Mesothelial cell of epicardium (in vitro differentiated cells): ENCODE measurements at regions not wholly inside any gene's neighbourhood (a gene's known extent, or its start where the extent isn't known, plus 50 kb on each side); places are given as distances from the start of the nearest gene placed in this dataset.

Source experiments
- DNase-seq, 2 experiments: peaks; one replicate each; pipeline ENCODE4 v3.0.0; 2021; ENCODE audit warnings: low spot score in 2 of 2; ENCODE audit not compliant: unreplicated experiment in 2 of 2
- H3K27ac Mint-ChIP-seq: 2 replicates; pipeline ENCODE4 v1.8.0; 2021; ENCODE audit warnings: mixed read lengths
- H3K27me3 Mint-ChIP-seq: 2 replicates; pipeline ENCODE4 v1.8.0; 2021; ENCODE audit warnings: low read depth, mixed read lengths
- H3K36me3 Mint-ChIP-seq: 2 replicates; pipeline ENCODE4 v1.8.0; 2021; ENCODE audit warnings: mixed read lengths
- H3K4me1 Mint-ChIP-seq: 2 replicates; pipeline ENCODE4 v1.8.0; 2021; ENCODE audit warnings: mixed read lengths
- H3K4me3 Mint-ChIP-seq: 2 replicates; pipeline ENCODE4 v1.8.0; 2021; ENCODE audit warnings: mild to moderate bottlenecking, moderate library complexity, mixed read lengths
- H3K9me3 Mint-ChIP-seq: 2 replicates; pipeline ENCODE4 v1.8.0; 2021; ENCODE audit warnings: mixed read lengths
- TF ChIP-seq, protein P1 (sequence below): fragments of 200-600 bp; sonication (generic); IDR thresholded peaks from one replicate; pipeline ENCODE4 v1.5.0; 2021; ENCODE audit warnings: antibody characterized with exemption; ENCODE audit not compliant: unreplicated experiment

DNA sequence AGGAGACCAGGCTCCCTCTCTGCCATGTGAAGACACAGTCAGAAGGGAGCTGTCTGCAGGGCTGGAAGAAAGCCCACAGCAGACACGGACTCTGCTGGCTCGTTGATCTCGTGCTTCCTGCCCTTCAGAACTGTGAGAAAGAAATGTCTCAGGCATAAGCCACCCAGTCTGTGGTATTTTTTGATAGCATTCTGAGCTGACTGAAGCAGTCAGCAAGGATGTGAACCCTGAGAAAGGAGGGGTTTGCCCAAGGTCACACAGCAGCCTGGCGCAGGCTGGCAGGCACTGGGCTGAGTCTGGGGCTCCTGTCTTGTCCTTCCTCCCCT is 255.1 kb upstream of the B3GAT1 start:
- H3K27ac Mint-ChIP-seq: no peak overlapping the region
- H3K4me3 Mint-ChIP-seq: no peak overlapping the region
- peaks cover 22% of the 10 kb centered on the region for H3K27me3 Mint-ChIP-seq
- H3K36me3 Mint-ChIP-seq: no peaks in the 10 kb centered on the region
- H3K9me3 Mint-ChIP-seq: no peaks in the 10 kb centered on the region
- peaks cover 3% of the 10 kb centered on the region for H3K4me1 Mint-ChIP-seq
- TF ChIP-seq, protein P1, sequence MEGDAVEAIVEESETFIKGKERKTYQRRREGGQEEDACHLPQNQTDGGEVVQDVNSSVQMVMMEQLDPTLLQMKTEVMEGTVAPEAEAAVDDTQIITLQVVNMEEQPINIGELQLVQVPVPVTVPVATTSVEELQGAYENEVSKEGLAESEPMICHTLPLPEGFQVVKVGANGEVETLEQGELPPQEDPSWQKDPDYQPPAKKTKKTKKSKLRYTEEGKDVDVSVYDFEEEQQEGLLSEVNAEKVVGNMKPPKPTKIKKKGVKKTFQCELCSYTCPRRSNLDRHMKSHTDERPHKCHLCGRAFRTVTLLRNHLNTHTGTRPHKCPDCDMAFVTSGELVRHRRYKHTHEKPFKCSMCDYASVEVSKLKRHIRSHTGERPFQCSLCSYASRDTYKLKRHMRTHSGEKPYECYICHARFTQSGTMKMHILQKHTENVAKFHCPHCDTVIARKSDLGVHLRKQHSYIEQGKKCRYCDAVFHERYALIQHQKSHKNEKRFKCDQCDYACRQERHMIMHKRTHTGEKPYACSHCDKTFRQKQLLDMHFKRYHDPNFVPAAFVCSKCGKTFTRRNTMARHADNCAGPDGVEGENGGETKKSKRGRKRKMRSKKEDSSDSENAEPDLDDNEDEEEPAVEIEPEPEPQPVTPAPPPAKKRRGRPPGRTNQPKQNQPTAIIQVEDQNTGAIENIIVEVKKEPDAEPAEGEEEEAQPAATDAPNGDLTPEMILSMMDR: no peak
- no peak for DNase-seq

DNA sequence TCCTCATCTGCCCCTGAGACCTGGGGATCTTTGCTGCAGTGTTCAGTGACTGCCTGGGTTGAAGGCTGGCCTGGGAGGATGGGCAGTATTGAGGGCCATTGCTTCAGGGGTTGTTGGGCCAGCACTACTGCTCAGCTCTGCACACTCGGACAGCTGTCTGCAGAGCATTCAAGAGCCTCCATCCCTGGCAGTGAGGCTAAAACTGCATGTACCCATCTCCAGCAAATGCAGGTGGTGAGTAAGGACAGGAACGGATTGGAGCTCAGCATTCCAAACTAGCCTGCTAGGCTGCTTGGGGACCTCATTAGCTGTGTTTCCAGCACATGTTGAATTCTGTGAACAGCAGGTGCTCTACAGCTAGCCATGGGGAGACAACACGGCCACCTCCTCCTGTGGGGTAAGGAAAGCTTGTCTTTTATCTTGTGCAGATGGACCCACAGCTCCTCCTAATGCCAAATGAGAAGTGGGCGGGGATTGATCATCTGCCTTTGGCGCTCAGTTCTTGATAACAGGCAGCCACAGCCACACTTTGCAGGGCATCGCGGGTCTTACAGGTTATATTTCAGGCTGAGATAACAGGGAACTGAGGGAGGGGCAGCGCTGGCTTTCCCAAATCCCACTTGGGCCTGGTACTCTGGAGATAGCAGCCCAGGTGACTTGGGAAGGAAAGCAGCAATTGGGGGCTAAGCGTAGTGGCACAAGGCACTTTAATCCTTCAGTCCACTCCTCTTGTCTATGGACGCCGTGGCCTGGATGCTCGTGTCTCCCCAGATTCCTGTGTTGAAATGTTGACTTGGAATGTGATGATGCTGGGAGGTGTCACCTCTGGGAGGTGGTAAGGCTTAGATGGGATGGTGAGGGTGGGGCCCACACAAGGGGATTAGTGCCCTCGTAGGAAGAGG is 254.5 kb upstream of the B3GAT1 start:
- no peak for DNase-seq
- peaks cover 3% of the 10 kb centered on the region for H3K4me1 Mint-ChIP-seq

GRCh38 chr11:134665571-134666270 is 253.7 kb upstream of the B3GAT1 start:
- TF ChIP-seq, protein P1: no peak
- no peak overlapping the region for H3K4me3 Mint-ChIP-seq
- no peaks in the 10 kb centered on the region for H3K36me3 Mint-ChIP-seq
- H3K27ac Mint-ChIP-seq: no peak overlapping the region
- no peaks in the 10 kb centered on the region for H3K9me3 Mint-ChIP-seq
- H3K4me1 Mint-ChIP-seq: no peaks in the 10 kb centered on the region
- peak in 1 of 2 experiments; percentile 29 for DNase-seq
- H3K27me3 Mint-ChIP-seq: peaks cover 10% of the 10 kb centered on the region

More for the DNA sequence above, 254.5 kb upstream of the B3GAT1 start:
- no peaks in the 10 kb centered on the region for H3K36me3 Mint-ChIP-seq
- peaks cover 17% of the 10 kb centered on the region for H3K27me3 Mint-ChIP-seq
- H3K27ac Mint-ChIP-seq: no peak overlapping the region
- H3K4me3 Mint-ChIP-seq: no peak overlapping the region
- no peaks in the 10 kb centered on the region for H3K9me3 Mint-ChIP-seq
- TF ChIP-seq, protein P1: no peak

DNA sequence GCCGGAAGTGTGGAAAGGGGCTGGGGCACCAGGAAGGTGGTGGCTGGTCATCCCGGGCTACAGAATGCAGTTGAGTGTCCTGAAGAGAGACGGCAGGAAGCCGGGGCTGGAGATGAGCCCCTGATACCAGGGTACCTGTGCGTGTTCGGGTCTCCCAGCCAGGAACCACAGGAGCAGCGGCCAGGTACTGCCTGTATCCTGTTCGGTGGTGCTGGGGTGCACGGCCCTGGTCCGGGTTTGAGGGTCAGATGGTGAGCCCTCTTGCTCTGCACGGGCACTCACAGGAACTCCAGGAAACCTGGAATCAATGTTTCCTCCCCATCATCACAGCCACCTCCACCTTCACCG is 253.1 kb upstream of the B3GAT1 start:
- Mint-ChIP-seq H3K27ac (no peak overlapping the region), H3K36me3 (no peaks in the 10 kb centered on the region), H3K9me3 (peaks cover 3% of the 10 kb centered on the region), H3K27me3 (peaks cover 6% of the 10 kb centered on the region), H3K4me1 (no peaks in the 10 kb centered on the region), H3K4me3 (no peak overlapping the region)
- DNase-seq: peak in 1 of 2 experiments; percentile 21
- TF ChIP-seq, protein P1: no peak

DNA sequence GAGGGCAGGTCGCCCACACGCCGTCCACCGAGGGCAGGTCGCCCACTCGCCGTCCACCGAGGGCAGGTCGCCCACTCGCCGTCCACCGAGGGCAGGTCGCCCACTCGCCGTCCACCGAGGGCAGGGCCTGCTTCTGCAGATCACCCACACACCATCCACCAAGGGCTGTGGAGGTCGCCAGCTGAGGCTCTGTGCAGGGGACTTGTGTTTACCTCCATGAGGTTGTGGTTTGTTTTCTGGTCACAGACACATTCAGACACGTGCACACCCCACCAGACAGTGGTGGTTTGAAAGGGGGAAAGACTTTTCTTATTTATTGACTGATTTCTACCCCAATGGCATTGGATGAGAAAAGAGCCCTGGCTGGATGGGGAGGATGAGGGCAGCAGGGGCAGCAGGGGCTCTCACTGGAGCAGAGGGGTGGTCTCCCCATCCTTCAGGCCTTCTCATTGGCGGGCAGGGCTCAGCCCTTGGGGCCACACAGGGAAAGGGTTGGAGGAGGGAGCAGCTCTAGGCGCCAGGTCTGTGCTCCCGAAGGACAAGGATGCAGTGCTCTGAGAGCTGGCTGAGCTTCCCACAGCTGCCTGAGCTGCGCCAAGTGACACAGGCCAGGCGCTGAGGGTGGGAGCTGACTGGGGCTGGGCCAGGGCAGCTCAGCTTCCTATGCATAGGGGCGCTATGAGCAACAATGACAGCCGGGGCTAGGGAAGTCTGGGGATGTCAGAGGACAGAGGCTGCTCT is 252.6 kb upstream of the B3GAT1 start:
- Mint-ChIP-seq H3K27ac (no peak overlapping the region), H3K36me3 (no peaks in the 10 kb centered on the region), H3K4me3 (no peak overlapping the region), H3K27me3 (peaks cover 4% of the 10 kb centered on the region), H3K9me3 (peaks cover 6% of the 10 kb centered on the region), H3K4me1 (no peaks in the 10 kb centered on the region)
- TF ChIP-seq, protein P1: no peak
- no peak for DNase-seq
